GM19468 (cell line): ENCODE measurements at regions not wholly inside any gene's neighbourhood (a gene's known extent, or its start where the extent isn't known, plus 50 kb on each side); places are given as distances from the start of the nearest gene placed in this dataset.
"Not testable (repeated sequence)": the region's sequence is repeated elsewhere in the genome, so short reads cannot be mapped to it uniquely, and the experiment has no call there.

Experiments
- ATAC-seq: cut with Tn5 transposase; IDR thresholded peaks from one replicate; pipeline ENCODE4 v1.9.1; 2021; ENCODE audit warnings: mild to moderate bottlenecking, moderate library complexity, moderate number of reproducible peaks; ENCODE audit not compliant: unreplicated experiment; ENCODE audit errors: extremely low read depth

DNA sequence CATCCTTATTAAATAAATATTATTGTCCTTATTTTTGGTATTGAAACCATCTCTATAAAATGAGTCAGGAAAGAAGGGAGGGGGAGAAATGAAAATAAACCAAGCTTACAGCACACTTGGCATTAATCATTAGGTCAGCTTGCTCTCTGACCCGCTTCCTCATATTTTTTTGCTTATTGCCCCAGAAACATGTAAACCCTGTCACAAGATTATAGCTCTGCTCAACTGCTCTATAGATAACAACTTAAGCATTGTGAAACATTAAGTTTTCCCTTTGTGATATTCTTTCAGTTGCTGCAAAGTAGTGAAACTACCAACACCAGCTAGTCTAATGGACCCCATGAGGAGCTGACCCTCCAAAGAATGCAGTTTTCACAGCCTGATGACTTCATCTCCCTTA, 819.5 kb downstream of the SLC16A7 start:
- ATAC-seq: no peak

DNA sequence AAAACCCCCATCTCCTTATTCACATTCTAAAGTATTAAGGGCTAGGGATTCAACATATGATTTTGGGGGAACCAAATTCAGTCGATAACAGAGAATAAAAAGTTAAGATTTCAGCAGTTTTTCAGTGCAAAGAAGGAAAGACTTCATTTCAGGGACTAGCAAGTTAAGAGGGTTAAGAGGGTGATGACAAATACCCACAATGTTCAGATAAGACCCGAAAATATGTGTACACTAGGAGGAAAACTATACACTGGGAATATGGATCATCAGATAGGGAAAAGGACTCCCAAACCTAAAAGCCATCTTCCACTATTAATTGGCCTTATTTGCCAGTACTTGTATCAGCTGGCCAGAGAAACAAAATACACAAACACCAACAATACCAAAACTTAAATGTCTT, 824.2 kb downstream of the SLC16A7 start:
- ATAC-seq: no peak

DNA sequence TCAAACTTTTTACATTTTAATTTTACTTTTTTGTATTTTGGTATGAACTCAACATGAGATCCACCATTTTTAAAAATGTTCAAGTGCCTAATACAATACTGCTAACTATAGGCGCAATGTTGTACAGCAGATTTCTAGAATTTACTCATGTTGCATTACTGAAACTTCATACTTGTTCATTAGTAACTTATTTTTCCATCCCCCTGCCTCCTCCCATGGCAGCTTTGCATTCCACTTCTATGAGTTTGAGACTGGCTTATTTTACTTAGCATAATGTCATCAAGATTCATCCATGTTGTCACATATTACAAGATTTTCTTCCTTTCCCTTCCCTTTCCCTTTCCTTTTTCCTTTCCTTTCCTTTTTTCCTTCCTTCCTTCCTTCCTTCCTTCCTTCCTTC, 825.9 kb downstream of the SLC16A7 start:
- ATAC-seq: no peak

DNA sequence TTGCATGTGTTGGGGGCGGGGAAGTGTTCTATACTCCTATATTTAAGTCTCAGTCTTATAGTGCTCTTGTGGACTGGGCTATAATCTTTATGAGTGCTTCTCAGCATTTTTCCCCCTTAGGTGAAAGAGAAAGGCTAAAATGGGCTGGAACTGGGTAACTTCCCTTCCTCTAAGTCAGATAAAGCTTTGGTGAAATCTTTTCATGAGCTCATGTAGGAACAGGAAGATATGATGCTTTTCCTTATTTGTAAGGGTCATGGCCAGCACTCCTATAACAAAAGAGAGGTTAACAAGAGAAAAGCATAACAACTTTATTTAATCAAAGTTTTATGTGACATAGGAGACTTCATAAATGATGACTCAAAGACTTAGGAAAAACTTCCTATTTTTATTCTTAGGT, 841.5 kb downstream of the SLC16A7 start:
- no peak for ATAC-seq

DNA sequence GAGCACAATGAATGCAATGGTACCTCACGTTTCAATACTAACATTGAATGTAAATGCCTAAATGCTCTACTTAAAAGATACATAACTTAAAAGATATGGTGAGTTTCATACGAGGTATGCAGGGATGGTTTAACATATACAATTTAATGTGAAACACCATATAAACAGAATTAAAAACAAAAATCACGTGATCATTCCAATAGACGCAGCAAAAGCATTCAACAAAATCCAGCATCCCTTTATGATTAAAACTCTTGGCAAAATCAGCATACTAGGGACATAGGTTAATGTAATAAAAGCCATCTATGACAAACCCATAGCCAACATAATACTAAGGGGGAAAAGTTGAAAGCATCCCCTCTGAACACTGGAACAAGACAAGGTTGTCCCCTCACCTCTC, 845.7 kb downstream of the SLC16A7 start:
- ATAC-seq: no peak

DNA sequence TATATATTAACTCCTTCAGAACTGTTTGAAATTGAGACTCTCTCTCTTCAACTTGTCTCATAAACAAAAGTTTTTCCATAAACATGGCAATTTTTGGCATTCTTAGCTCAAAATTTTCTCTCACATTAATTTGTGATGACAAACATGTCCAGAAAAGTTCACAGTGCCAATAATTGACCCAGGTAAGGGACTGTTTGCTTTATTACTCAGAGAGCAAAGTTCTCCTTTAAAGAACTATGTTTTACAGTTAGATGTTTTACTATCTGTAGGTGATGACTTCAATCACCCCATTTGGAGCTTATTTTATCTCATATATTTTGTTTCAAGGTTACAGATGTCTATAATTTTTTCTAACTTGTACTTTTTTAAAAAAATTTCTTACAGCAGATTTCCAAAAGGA, 855.6 kb downstream of the SLC16A7 start:
- no peak for ATAC-seq

DNA sequence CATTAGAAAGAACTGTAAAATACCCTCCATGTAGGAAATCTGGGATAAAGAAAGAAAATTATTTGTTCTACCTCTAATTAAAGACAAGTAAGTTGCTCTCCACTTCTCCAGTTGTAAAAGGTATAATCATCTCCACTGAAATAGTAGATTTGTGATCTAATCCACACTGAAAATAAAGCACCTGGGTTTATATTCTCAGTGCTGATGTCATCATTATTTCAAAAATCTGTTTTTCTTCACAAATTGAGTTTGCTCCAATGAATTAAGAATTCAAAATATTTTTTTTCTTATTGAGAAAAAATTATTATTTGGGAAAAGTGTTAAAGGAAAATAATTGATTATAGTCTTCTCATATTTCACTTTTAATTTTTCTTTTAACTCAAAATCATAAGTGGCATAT, 869.2 kb downstream of the SLC16A7 start:
- no peak for ATAC-seq

DNA sequence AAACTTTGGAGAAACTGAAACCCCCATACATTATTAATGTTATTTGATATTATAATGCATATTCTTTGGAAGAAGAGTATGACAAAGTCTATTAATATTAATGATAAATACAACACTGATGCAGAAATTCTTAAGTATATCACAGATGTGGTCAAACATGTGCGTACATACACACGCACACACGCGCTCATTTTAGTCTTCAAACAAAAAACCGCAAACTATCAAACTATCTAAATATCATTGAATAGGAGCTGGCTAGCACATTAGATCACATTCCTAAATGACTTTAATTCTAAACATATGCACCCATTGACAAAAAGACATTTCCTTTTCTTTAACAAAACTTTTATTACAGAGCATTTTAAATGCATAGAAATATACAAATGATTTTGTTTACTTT, 872.7 kb downstream of the SLC16A7 start:
- no peak for ATAC-seq

DNA sequence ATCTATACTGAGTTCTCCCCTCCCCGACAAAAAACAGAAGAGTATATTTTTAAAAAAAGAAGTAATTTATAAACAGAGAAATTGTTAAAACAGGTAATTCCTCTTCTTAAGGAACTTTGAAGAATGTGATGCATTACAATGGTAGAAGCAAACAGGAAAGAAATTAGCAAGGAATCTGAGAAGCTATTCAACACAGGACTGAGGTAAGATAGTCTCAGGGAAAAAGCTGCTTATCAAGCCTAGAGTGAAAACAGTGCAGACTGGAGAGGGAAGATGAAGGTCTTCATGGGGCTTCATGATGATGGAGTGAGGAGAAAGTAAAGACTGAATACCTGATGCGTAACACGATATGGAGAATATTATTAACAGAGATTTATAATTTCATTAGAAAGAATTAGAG, 880.0 kb downstream of the SLC16A7 start:
- ATAC-seq: no peak

DNA sequence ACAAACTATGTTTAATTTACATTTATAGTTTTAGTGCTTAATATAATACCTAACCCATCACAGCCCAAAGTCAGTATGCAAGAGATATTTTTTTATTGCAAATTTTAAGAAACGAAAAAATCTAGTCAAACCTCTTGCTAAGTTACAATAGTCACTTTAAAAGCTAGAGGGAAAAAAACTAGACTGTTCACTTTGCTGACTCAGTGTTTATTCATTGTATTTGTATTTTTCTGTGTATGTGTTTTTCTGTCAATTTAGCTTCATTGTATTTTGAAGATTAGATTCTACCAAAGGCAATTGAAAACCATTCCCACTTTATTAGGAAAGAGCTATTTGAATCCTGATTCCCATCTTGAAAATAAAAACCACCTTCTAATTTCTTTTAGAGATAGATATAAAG, 891.5 kb downstream of the SLC16A7 start:
- ATAC-seq: no peak

DNA sequence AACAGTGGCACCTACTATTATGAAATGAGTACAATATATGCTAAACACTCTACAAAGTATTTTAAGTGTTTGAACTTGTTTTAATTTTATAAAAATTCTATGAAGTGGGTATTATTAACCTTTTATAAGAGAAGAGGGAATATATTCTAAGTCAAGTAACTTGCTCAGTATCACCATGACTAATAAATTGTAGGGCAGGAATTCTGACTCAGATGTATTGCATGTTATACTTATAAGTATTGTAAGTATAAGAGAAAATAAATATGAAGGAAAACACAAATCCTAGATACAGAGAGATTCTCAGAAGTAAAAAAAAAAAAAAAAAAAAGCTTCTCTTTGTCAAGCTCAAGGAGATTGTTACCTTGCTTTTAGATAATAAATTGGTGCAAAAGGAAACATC, 893.2 kb downstream of the SLC16A7 start:
- ATAC-seq: no peak

DNA sequence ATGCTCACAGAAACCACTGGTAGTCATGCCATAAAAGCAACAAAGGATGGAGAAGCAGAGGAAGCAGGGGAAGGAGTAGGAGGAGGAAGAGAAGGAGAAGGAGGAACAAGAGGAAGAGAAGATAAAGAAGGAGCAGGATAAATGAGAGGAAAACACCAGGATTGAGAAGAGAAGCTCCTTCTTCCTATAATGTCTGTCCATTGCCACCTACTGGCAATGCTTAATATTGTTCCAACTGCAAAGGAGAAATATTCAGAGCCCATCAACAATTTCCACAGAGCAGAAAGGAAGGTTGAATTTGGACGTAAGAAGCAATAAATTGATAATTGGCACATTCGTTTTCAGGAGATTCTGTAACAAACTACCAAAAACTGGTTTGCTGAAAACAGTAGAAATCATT, 898.4 kb downstream of the SLC16A7 start:
- ATAC-seq: no peak

DNA sequence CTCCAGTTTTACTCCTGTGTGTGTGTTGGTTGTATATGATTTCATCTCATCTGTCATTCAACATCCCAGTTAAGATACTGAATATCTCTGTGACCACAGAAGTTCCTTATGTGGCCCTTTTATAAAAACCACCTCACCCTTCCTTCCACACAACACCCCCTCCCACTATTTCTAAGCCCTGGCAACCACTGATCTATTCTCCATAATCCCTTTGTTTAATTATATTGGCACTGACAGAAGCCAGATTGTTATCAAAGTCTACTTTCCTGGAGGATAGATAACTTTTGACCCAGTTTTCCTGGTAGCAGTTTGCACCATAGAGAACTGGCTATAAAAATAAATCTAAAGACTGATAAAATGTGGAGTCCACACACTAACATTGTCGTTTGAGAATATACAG, 902.8 kb downstream of the SLC16A7 start:
- no peak for ATAC-seq

DNA sequence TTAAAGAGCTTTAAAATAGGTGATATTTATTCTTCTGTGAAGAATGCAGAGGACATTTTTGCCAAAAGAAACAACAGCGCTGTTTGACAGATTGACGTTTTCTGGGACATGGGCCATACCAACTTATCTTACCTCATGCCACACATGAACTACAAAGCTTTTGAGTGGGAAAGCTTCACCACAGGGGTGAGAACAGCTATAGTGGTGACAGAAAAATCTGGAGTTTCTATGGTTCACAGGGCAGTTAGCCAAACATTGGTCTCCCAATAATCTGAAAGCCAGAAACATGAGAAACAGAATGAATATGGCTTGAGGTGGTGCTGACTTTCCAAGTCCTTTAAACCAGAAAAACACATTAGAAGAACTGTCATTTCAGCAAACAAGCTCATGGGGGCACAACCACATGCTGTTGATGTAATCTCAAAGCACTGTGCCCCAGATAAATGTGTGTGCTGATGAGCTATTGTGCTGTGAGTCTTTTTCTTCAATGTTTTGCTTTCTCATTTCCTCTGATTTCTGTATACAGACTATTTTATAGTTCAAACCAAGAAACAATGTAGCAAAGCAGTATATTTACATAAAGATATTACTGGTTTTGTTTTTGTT, 905.4 kb downstream of the SLC16A7 start:
- ATAC-seq: no peak

DNA sequence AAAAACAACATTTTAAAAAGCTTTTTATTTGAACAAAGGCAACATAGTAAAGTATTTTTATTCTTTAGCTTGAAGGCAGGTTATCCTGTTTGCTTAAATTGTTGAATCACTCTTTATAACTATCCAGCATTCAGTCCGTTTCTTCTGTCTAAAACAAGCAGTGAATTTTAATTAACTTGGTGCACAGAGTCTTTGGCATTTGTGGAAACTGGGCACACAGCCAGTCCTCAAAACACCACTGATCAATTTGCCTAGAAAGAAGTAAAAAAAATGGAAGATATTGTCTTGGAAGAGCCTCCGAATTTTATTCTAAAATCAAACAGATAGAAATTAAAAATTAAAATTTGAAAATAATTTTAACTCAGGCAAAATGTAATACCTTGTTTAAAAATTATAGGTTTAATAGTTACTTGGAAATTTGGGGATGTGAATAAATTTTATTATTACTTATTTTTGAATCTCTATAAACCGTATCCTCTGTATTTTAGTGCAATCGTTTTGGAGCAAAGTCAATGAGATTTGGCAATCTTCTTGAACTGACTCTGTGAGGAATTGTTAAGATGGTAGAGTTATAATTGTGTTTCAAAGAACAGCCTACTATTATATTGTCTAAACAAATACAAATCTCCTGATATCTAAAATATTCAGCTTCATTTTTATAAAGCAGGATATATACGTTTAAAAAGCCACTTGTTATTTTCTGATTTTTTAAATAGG, 927.0 kb downstream of the SLC16A7 start:
- ATAC-seq: no peak

DNA sequence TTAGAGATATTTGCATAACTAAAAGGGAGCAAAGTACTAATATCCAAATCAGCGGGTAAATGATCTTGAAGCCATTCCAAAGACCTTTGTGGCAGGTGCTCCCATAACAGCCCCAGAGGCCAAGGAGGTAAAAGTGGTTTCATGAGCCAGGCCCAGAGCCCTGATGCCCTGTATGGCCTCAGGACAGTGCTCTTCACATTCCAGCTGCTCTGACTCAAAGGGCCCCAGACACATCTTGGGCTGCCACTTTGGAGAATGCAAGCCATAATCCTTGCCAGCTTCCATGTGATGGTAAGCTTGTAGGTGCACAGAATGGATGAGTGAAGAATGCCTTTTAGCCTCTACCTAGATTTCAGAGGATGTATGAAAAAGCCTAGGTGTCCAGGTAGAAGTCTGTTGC, 933.4 kb downstream of the SLC16A7 start:
- no peak for ATAC-seq

DNA sequence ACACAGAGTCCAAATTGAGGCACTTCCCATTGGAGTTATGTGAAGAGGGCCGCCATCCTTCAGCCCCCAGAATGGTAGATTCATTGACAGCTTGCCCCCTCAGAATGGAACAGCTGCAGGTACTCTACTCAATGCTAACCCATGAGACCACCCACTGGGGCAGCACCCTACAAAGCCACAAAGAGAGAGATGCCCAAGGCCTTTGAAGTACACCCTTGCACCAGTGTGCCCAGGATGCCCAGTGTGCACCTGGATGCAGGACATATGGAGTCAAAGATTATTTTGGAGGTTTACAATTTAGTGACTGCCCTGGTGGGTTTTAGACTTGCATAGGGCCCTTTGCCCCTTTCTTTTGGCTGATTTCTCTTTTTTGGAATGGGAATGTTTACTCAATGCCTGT, 933.9 kb downstream of the SLC16A7 start:
- no peak for ATAC-seq

DNA sequence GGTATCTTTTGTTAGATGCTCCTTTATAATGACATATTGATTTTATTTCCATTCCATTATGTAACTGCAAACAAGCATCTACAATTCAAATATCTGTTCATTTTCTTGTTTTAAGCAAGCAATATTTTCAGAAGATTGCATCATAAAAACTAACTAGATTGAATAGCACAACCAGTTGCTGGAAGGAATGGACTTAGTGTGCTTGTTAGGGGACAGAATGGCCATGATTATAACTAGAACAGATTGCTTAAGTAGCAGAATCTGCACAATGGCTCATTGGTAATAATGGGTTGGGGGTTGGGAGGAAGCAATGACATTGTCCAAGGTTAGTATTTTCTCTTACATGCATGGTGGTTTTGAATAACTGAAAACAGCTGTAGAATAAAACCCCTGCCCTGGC, 939.5 kb downstream of the SLC16A7 start:
- no peak for ATAC-seq

DNA sequence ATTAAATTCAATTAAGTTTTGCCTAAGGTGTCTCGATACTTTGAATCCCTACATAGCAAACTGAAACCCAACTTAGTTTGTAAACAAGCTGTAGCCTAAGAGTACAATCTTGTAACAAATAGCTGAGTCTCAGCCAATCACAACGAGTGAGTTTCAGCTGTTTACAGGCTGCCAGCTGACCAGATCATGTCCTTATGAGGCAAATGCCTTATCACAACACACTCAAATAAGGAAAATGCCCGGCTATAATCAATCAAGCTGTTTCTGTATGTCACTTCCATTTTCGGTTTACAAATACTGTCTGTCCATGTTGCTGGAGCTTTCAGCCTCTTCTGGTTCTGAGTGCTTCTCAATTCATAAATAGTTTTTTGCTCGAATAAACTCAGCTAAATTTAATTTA, 943.8 kb downstream of the SLC16A7 start:
- ATAC-seq: no peak

DNA sequence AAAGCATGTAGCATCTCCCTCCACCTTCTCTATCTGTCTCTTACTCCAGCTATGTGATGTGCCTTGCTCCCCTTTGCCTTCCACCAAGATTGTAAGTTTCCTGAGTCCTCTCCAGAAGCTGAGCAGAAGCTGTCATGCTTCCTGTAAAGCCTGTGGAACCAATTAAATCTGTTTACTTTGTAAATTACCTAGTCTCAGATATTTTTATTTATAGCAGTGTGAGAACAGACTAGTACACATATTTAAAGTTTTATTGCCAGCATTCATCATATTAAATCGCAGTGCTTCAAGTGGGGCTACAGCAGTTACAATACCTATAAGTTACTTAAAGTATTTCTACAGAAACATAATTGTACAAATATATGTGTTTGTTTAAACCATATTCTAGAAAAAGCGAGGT, 973.1 kb downstream of the SLC16A7 start:
- ATAC-seq: no peak

DNA sequence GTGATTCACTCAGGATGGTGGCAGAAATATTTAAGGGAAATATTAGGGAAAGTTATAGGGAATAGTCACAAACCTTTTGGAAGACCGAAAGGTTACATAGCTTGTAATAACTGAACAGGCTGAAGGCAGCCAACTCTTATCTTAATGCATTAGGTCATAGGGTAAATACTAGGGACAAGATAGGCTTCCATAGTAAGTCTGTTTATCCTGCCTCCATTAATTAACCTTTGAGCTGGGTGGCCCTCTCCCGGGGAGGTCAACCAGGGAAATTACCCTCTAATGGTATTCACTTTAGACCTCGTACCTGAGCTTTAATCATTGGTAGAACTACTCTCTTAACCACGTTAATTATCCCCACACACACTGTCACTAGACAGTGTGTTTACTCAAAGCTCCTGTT, 981.8 kb downstream of the SLC16A7 start:
- no peak for ATAC-seq

DNA sequence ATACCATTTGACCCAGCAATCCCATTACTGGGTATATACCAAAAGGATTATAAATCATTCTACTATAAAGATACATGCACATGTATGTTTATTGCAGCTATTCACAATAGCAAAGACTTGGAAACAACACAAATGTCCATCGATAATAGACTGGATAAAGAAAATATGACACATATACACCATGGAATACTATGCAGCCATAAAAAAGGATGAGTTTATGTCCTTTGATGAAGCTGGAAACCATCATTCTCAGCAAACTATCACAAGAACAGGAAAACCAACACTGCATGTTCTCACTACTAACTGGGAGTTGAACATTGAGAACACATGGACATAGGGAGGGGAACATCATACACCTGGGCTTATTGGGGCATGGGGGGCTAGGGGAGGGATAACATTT, 991.8 kb downstream of the SLC16A7 start:
- ATAC-seq: not testable (repeated sequence)
